ENCODE measurements at regions not wholly inside any gene's neighbourhood (a gene's known extent, or its start where the extent isn't known, plus 50 kb on each side); places are given as distances from the start of the nearest gene placed in this dataset.

DNA sequence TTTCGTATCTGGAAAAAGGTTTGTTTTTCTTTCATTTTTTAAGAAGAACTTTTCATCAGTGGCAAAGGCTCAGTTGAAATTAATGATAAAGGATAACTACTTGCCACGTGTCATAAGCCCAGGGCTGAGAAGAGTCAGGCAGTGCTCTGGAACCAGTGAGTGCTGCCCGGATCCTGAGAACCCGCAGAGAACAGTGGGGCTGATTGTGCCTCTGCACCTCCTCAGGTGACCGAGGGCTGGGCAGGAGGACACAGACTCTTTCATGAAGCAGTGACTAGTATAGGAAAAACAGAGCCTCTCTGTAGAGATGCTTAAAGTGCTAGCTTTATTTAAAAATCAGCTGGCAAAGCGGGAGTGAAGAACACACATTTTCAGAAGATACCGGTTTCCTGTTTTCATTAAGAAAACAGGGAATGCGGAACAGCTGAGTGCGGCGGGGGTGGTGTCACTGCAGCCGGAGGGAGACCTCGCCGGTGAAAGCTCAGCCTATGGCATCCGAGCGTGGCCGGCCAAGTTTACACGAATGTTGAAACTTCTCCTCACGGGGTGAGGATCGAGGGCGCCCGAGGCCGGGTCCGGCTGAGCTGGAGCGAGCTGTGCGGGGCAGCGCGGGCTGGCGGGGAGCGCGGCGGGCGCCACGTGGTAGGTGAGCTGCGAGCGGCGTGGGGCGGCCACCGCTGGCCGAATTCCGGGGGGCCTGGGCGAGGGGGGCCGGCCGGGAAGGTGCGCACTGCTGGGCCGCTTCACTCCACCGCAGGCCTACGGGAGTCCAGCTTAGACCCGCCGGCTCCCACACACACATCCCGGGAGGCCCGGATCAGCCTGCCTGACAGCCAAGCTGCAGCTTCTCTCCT, 134.7 kb upstream of the DMRT1 start:
- TF ChIP-seq CTCF (IDR thresholded peaks at IDR 0.05) (no peak), POLR2A (IDR thresholded peaks at IDR 0.05) (no peak)
